ENCODE measurements at regions not wholly inside any gene's neighbourhood (a gene's known extent, or its start where the extent isn't known, plus 50 kb on each side); places are given as distances from the start of the nearest gene placed in this dataset.
A peak's percentile ranks its signal among the peaks of the same experiment; 100 is the strongest.

DNA sequence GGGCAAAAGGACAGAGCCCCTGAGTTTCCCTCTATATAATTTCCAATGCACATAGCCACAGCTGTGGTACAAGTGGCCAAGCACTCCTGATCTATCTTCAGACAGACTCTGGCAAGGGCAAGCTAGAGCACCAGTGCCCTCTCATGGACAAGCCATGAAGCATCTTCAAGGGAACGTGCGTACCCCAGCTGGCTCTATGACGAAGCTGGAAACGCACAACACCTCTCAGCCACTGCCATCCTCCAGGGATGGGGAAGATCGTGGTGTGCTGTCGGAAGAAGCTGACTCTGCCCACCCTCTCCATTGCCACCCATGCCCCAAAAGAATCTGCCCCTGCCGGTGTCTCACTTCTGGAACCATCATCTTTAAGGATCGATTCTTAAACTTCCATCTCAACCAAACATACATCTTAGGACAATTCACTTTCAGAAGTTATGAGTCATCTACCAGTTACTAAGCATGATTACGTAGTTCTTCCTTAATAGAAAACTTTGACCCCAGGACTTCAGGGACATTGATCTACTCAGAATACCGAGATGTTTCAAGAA lies 482.9 kb downstream of the AGTPBP1 start:
- TF ChIP-seq, protein P1, sequence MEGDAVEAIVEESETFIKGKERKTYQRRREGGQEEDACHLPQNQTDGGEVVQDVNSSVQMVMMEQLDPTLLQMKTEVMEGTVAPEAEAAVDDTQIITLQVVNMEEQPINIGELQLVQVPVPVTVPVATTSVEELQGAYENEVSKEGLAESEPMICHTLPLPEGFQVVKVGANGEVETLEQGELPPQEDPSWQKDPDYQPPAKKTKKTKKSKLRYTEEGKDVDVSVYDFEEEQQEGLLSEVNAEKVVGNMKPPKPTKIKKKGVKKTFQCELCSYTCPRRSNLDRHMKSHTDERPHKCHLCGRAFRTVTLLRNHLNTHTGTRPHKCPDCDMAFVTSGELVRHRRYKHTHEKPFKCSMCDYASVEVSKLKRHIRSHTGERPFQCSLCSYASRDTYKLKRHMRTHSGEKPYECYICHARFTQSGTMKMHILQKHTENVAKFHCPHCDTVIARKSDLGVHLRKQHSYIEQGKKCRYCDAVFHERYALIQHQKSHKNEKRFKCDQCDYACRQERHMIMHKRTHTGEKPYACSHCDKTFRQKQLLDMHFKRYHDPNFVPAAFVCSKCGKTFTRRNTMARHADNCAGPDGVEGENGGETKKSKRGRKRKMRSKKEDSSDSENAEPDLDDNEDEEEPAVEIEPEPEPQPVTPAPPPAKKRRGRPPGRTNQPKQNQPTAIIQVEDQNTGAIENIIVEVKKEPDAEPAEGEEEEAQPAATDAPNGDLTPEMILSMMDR (IDR thresholded peaks at IDR 0.05) = peak in 1 of 3 donors; percentile 43
- TF ChIP-seq POLR2A (IDR thresholded peaks at IDR 0.05) = no peak
